GM12878 (cell line): ENCODE measurements at regions not wholly inside any gene's neighbourhood (a gene's known extent, or its start where the extent isn't known, plus 50 kb on each side); places are given as distances from the start of the nearest gene placed in this dataset.

ENCODE experiments used
- CEBPB ChIP-seq, 2 experiments: fragments of 150-350 bp in 1 of 2; IDR thresholded peaks; 2 replicates each; pipeline ENCODE4 v1.6.1; 2012 to 2014; ENCODE audit warnings: low read depth in 2 of 2, low read length in 2 of 2, borderline replicate concordance in 1 of 2, inconsistent platforms in 1 of 2
- CHD1 ChIP-seq: IDR thresholded peaks from 2 replicates; pipeline ENCODE4 v1.6.1; 2012; ENCODE audit warnings: low read depth, low read length, improper control_type of control experiment
- CTCF ChIP-seq, 3 experiments: IDR thresholded peaks in 2 of 3; conservative IDR thresholded peaks in 1 of 3; 2 replicates each; pipeline ENCODE4 v1.5.1; 2011; ENCODE audit warnings: low read depth in 3 of 3, low read length in 3 of 3, mild to moderate bottlenecking in 3 of 3, control low read depth in 2 of 3, moderate library complexity in 2 of 3, inconsistent platforms in 1 of 3, mixed read lengths in 1 of 3; ENCODE audit not compliant: control insufficient read depth in 2 of 3, insufficient read depth in 1 of 3; ENCODE audit errors: extremely low read depth in 1 of 3
- EZH2 ChIP-seq: IDR thresholded peaks from 2 replicates; pipeline ENCODE4 v1.6.1; 2012; ENCODE audit warnings: low read depth, mild to moderate bottlenecking, control low read depth, inconsistent platforms, low read length, borderline replicate concordance; ENCODE audit not compliant: control insufficient read depth
- NRF1 ChIP-seq: conservative IDR thresholded peaks from 2 replicates; pipeline ENCODE4 v1.6.1; 2011; ENCODE audit warnings: mild to moderate bottlenecking, low read depth, low read length, improper control_type of control experiment
- POLR2AphosphoS5 ChIP-seq: IDR thresholded peaks from 2 replicates; pipeline ENCODE4 v1.6.1; 2011; ENCODE audit warnings: mild to moderate bottlenecking, low read length, inconsistent platforms
- RELA ChIP-seq: fragments of 450-650 bp; IDR thresholded peaks from 2 replicates; pipeline ENCODE4 v1.8.0; 2014; ENCODE audit warnings: borderline replicate concordance; ENCODE audit not compliant: partially characterized antibody
- SPI1 ChIP-seq: IDR thresholded peaks from 2 replicates; pipeline ENCODE4 v1.6.1; 2011; ENCODE audit warnings: low read depth, mild to moderate bottlenecking, low read length, moderate library complexity, borderline replicate concordance; ENCODE audit not compliant: insufficient read depth

GRCh38 chr7:27466703-27467102 lies 196.0 kb downstream of the HIBADH start:
- TF ChIP-seq RELA (no peak), CHD1 (no peak), CEBPB (IDR thresholded peaks at IDR 0.05; ENCODE audit: borderline replicate concordance in 1 of 2, low read depth in 2 of 2, low read length in 2 of 2) (no peak), CTCF (IDR thresholded peaks at IDR 0.05 in 2 of 3, conservative IDR thresholded peaks at IDR 0.05 in 1 of 3; ENCODE audit: control insufficient read depth in 2 of 3, extremely low read depth in 1 of 3, insufficient read depth in 1 of 3, low read depth in 3 of 3, low read length in 3 of 3) (no peak), POLR2AphosphoS5 (no peak), NRF1 (no peak), EZH2 (no peak), SPI1 (no peak)
